Hepatocyte (in vitro differentiated cells): ENCODE measurements at regions not wholly inside any gene's neighbourhood (a gene's known extent, or its start where the extent isn't known, plus 50 kb on each side); places are given as distances from the start of the nearest gene placed in this dataset.

ENCODE experiments used
- EZH2 ChIP-seq: fragments of 200-600 bp; sonication (generic); IDR thresholded peaks from 2 replicates; pipeline ENCODE4 v1.6.1; 2016; ENCODE audit warnings: antibody characterized with exemption, mild to moderate bottlenecking, borderline replicate concordance
- EZH2phosphoT487 ChIP-seq: fragments of 200-600 bp; sonication (generic); IDR thresholded peaks from one replicate; pipeline ENCODE4 v1.6.1; 2018; ENCODE audit warnings: antibody characterized with exemption, mild to moderate bottlenecking, low read depth, moderate library complexity; ENCODE audit not compliant: unreplicated experiment, severe bottlenecking
- TF ChIP-seq, protein P1 (sequence below): fragments of 200-600 bp; sonication (generic); IDR thresholded peaks from 2 replicates; pipeline ENCODE4 v1.5.1; 2016; ENCODE audit warnings: antibody characterized with exemption, mild to moderate bottlenecking; ENCODE audit not compliant: poor library complexity

DNA sequence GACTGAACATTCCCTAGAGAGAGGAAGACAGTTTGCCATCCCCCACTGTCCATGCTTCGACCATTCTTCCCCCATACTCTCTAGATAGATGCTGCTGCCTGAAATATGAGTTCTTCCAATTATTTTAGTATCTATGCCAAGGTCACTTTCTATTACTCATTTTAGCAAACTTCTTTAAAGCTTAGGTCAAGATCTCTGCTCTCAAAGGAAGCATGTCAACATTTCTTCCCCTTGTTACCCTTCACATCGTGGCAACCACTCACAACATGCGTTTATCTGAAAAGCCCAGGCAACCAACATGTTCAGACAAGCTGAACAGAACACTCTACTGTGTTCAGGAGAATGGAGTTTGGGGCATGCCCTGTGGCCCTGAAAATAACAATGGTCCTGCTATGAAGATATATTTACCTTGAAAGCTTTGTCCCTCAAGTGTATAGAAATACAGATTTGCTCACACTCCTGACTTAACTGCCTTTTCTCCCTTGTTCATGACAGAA lies 138.4 kb upstream of the KIF2A start:
- TF ChIP-seq, protein P1, sequence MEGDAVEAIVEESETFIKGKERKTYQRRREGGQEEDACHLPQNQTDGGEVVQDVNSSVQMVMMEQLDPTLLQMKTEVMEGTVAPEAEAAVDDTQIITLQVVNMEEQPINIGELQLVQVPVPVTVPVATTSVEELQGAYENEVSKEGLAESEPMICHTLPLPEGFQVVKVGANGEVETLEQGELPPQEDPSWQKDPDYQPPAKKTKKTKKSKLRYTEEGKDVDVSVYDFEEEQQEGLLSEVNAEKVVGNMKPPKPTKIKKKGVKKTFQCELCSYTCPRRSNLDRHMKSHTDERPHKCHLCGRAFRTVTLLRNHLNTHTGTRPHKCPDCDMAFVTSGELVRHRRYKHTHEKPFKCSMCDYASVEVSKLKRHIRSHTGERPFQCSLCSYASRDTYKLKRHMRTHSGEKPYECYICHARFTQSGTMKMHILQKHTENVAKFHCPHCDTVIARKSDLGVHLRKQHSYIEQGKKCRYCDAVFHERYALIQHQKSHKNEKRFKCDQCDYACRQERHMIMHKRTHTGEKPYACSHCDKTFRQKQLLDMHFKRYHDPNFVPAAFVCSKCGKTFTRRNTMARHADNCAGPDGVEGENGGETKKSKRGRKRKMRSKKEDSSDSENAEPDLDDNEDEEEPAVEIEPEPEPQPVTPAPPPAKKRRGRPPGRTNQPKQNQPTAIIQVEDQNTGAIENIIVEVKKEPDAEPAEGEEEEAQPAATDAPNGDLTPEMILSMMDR: no peak
- TF ChIP-seq EZH2phosphoT487: no peak
- TF ChIP-seq EZH2: no peak
